Body of pancreas (tissue), 4 donors: ENCODE measurements at regions not wholly inside any gene's neighbourhood (a gene's known extent, or its start where the extent isn't known, plus 50 kb on each side); places are given as distances from the start of the nearest gene placed in this dataset.
"Not testable (repeated sequence)": the region's sequence is repeated elsewhere in the genome, so short reads cannot be mapped to it uniquely, and the experiment has no call there.

Experiments used
- ATAC-seq: fragments of 150-250 bp; one replicate; pipeline ENCODE4 v1.9.1; 2016
- DNase-seq, 4 donors: peaks; one replicate each; pipeline ENCODE4 v3.0.0-alpha.2; 2019
- H3K27ac ChIP-seq, 4 donors: fragments of 200-600 bp; sonication (generic); 1 replicate in 3 of 4; 2 replicates in 1 of 4; pipeline versions ENCODE4 v1.5.1 to v1.6.1; 2016 to 2019; ENCODE audit warnings: mild to moderate bottlenecking in 1 of 4, mixed read lengths in 1 of 4, moderate library complexity in 1 of 4
- H3K27me3 ChIP-seq, 2 donors: fragments of 200-600 bp; sonication (generic); one replicate each; pipeline ENCODE4 v1.6.0; 2016; ENCODE audit warnings: mild to moderate bottlenecking in 1 of 2
- H3K36me3 ChIP-seq, 2 donors: fragments of 200-600 bp; sonication (generic); replicated peaks in 1 of 2; 2 replicates each; pipeline ENCODE4 v1.5.1; 2016; ENCODE audit warnings: low read depth in 2 of 2; ENCODE audit not compliant: insufficient read depth in 1 of 2
- H3K4me1 ChIP-seq: fragments of 200-600 bp; sonication (generic); one replicate; pipeline ENCODE4 v1.6.0; 2016
- H3K4me3 ChIP-seq, 2 donors: fragments of 200-600 bp; sonication (generic); 1 replicate in 1 of 2; 2 replicates in 1 of 2; pipeline ENCODE4 v1.5.1; 2016 to 2019
- H3K9me3 ChIP-seq, 3 donors: fragments of 200-600 bp; sonication (generic); 1 replicate in 2 of 3; 2 replicates in 1 of 3; pipeline ENCODE4 v1.5.1; 2016
- CTCF ChIP-seq, 7 experiments: fragments of 450-650 bp in 4 of 7; fragments of 200-600 bp in 3 of 7; sonication (generic) in 3 of 7; IDR thresholded peaks; one replicate each; pipeline ENCODE4 v1.5.1; 2016 to 2019; ENCODE audit warnings: antibody characterized with exemption in 7 of 7
- POLR2A ChIP-seq, 3 donors: fragments of 450-650 bp; IDR thresholded peaks; one replicate each; pipeline ENCODE4 v1.6.1; 2016; ENCODE audit warnings: antibody characterized with exemption in 3 of 3, mild to moderate bottlenecking in 2 of 3
- WGBS, 2 donors: methylation state at CpG; one replicate each; pipeline ENCODE4 v1.1.5; 2017; 5-methylcytosine and 5-hydroxymethylcytosine counted together
- intact Hi-C: fragments of 100-400 bp; cut with DNase I; formaldehyde crosslinking; loops from one replicate; pipeline ENCODE4 v1.15.1; 2023

- H3K9me3 ChIP-seq, result no peaks in the 10 kb centered on the region
- no peak overlapping the region for H3K27ac ChIP-seq
- intact Hi-C loops, result no loop called here
- H3K4me3 ChIP-seq, result no peak overlapping the region
- no peaks in the 10 kb centered on the region for H3K27me3 ChIP-seq
- ATAC-seq (no peak), DNase-seq (no peak)
- no peak for TF ChIP-seq POLR2A (IDR thresholded peaks at IDR 0.05)
- no peak for TF ChIP-seq CTCF (IDR thresholded peaks at IDR 0.05)
- no peaks in the 10 kb centered on the region for H3K36me3 ChIP-seq
- no peaks in the 10 kb centered on the region for H3K4me1 ChIP-seq
Observed at GRCh38 chr3:147244397-147244796, 161.9 kb downstream of the ZIC4 start.

GRCh38 chr3:147240581-147240980 is 165.8 kb downstream of the ZIC4 start:
- Histone ChIP-seq H3K27ac (no peak overlapping the region), H3K4me3 (no peak overlapping the region), H3K4me1 (no peaks in the 10 kb centered on the region), H3K27me3 (no peaks in the 10 kb centered on the region), H3K36me3 (no peaks in the 10 kb centered on the region), H3K9me3 (no peaks in the 10 kb centered on the region)
- intact Hi-C loops, result no loop called here
- 81 to 82% methylated on average over 1 of the region's 1 CpG for WGBS, 2 donors
- DNase-seq, result no peak
- ATAC-seq, result no peak
- TF ChIP-seq CTCF (IDR thresholded peaks at IDR 0.05) (no peak), POLR2A (IDR thresholded peaks at IDR 0.05) (no peak)

DNA sequence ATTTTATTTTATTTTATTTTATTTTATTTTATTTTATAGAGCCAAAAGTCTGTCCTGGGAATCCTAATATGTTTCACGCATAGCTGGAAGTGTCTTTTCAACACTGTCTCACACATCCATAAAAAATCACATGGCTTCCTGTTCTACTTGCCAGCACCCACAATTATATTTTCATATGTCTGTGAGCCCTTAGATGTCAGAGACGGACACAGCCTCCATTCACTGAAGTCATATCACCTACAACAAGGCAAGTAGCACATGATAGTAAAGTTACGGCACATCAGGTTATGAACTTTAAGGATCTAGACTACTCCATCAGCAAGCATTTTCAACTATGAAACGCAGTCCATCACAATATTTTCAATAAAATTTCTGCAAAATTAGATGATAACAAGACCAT is 168.4 kb downstream of the ZIC4 start:
- 63 to 66% methylated on average over 4 of the region's 4 CpGs for WGBS, 2 donors
- H3K4me3 ChIP-seq, result no peak overlapping the region
- no peak for DNase-seq
- H3K9me3 ChIP-seq, result no peaks in the 10 kb centered on the region
- intact Hi-C loops, result no loop called here
- H3K36me3 ChIP-seq, result no peaks in the 10 kb centered on the region
- H3K27ac ChIP-seq, result no peak overlapping the region
- H3K4me1 ChIP-seq, result no peaks in the 10 kb centered on the region
- TF ChIP-seq POLR2A (IDR thresholded peaks at IDR 0.05) (no peak), CTCF (IDR thresholded peaks at IDR 0.05) (no peak)
- H3K27me3 ChIP-seq, result no peaks in the 10 kb centered on the region
- no peak for ATAC-seq

DNA sequence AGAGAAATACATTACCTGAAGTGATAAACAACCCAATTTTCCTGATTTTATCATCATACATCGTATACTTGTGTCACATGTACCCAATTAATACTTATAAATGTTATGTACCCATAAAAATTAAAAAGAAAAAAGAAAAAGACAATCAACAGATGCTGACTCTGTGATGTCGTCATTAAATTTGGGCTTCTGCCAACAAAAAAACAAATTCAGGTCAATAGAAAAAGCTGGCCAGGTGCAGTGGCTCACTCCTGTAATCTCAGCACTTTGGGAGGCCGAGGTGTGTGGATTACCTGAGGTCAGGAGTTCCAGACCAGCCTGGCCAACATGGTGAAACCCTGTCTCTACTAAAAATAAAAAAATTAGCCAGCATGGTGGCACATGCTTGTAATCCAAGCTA is 174.4 kb downstream of the ZIC4 start:
- H3K4me3 ChIP-seq, H3K27ac ChIP-seq, H3K9me3 ChIP-seq, H3K4me1 ChIP-seq, DNase-seq, H3K27me3 ChIP-seq, intact Hi-C loops, ATAC-seq, H3K36me3 ChIP-seq: not testable (repeated sequence)
- 40 to 46% methylated on average over 3 of the region's 3 CpGs for WGBS, 2 donors

- DNase-seq, result no peak
- intact Hi-C loops, result no loop called here
- Histone ChIP-seq H3K4me1 (no peaks in the 10 kb centered on the region), H3K27me3 (no peaks in the 10 kb centered on the region), H3K9me3 (no peaks in the 10 kb centered on the region), H3K4me3 (no peak overlapping the region), H3K27ac (no peak overlapping the region), H3K36me3 (no peaks in the 10 kb centered on the region)
- WGBS, 2 donors, result 86 to 93% methylated on average over 2 of the region's 2 CpGs
- no peak for ATAC-seq
- no peak for TF ChIP-seq CTCF (IDR thresholded peaks at IDR 0.05)
- TF ChIP-seq POLR2A (IDR thresholded peaks at IDR 0.05), result no peak
Observed at GRCh38 chr3:147231111-147231510, 175.2 kb downstream of the ZIC4 start.
